Neural crest cell (in vitro differentiated cells): ENCODE measurements at regions not wholly inside any gene's neighbourhood (a gene's known extent, or its start where the extent isn't known, plus 50 kb on each side); places are given as distances from the start of the nearest gene placed in this dataset.

Experiments used
- DNase-seq: peaks from one replicate; pipeline ENCODE4 v3.0.0; 2021; ENCODE audit warnings: low read depth, mixed read lengths, low spot score
- H3K27ac Mint-ChIP-seq: one replicate; pipeline ENCODE4 v1.8.0; 2021; ENCODE audit warnings: mild to moderate bottlenecking, mixed read lengths; ENCODE audit not compliant: unreplicated experiment
- H3K27me3 Mint-ChIP-seq: 2 replicates; pipeline ENCODE4 v1.8.0; 2021; ENCODE audit warnings: low read depth, mild to moderate bottlenecking, mixed read lengths
- H3K36me3 Mint-ChIP-seq: 2 replicates; pipeline ENCODE4 v1.8.0; 2021; ENCODE audit warnings: low read depth, mild to moderate bottlenecking, mixed read lengths
- H3K4me1 Mint-ChIP-seq: 2 replicates; pipeline ENCODE4 v1.8.0; 2021; ENCODE audit warnings: mixed read lengths
- H3K4me3 Mint-ChIP-seq: one replicate; pipeline ENCODE4 v1.8.0; 2021; ENCODE audit warnings: mild to moderate bottlenecking, mixed read lengths
- H3K9me3 Mint-ChIP-seq: 2 replicates; pipeline ENCODE4 v1.8.0; 2021; ENCODE audit warnings: mixed read lengths
- TF ChIP-seq, protein P1 (sequence below): fragments of 200-600 bp; sonication (generic); conservative IDR thresholded peaks from 2 replicates; pipeline ENCODE4 v1.5.0; 2021; ENCODE audit warnings: antibody characterized with exemption, mild to moderate bottlenecking

DNA sequence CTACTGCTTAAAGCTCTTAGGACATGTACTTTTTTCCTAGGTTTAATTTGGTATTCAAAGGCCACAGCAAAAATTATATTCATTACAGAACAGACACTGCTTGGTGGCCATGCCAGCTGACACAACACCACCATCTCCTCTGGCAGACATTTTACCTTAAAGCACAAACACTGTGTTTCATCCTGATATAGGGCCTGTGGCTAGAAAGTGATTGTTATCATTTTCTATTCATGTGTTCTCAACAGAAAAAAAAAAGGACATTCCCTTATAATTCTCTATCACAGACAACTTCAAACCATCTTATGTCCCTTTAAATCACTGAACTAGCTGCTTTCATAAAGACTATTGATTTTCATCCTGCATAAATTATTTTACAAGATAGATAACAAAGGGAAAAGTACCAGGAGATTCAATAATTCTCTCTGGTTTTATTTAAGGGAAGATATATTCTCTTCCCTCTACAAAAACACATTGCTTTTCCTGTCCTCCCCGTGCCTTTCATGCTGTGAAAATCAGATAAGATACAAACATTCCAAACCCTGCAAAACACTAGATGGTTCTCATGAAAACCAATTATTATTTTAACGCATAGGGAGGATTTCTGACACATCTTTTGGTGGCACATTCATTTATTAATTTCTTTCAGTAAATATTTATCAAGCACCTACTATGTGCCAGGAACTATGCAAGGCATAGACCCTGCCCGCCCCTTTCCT, 139.3 kb upstream of the TMCC3 start:
- no peak overlapping the region for H3K27ac Mint-ChIP-seq

DNA sequence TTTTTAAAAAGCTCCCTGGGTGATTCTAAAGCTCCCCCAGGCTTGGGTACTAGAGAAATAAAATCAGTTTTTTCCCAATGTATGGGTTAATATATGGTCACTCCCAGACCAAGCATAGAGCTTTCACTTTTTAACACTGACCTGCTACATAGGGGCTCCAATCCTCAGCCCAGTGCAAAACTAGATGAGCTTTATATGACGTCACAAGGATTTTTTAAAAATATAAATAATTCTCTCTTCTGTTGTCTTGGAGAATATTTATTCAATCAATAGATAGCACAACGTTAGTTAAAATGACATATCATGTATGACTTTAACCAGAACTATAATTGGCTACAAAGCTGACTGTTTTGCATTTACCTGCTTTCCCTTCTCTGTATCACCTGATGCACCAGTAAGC, 137.9 kb upstream of the TMCC3 start:
- Mint-ChIP-seq H3K36me3 (no peaks in the 10 kb centered on the region), H3K27me3 (no peaks in the 10 kb centered on the region), H3K9me3 (no peaks in the 10 kb centered on the region), H3K4me1 (no peaks in the 10 kb centered on the region), H3K27ac (no peak overlapping the region), H3K4me3 (no peak overlapping the region)
- TF ChIP-seq, protein P1, sequence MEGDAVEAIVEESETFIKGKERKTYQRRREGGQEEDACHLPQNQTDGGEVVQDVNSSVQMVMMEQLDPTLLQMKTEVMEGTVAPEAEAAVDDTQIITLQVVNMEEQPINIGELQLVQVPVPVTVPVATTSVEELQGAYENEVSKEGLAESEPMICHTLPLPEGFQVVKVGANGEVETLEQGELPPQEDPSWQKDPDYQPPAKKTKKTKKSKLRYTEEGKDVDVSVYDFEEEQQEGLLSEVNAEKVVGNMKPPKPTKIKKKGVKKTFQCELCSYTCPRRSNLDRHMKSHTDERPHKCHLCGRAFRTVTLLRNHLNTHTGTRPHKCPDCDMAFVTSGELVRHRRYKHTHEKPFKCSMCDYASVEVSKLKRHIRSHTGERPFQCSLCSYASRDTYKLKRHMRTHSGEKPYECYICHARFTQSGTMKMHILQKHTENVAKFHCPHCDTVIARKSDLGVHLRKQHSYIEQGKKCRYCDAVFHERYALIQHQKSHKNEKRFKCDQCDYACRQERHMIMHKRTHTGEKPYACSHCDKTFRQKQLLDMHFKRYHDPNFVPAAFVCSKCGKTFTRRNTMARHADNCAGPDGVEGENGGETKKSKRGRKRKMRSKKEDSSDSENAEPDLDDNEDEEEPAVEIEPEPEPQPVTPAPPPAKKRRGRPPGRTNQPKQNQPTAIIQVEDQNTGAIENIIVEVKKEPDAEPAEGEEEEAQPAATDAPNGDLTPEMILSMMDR: no peak
- no peak for DNase-seq

More for the DNA sequence above, 139.3 kb upstream of the TMCC3 start:
- Mint-ChIP-seq H3K9me3 (no peaks in the 10 kb centered on the region), H3K36me3 (no peaks in the 10 kb centered on the region), H3K27me3 (no peaks in the 10 kb centered on the region), H3K4me1 (no peaks in the 10 kb centered on the region), H3K4me3 (no peak overlapping the region)
- TF ChIP-seq, protein P1: no peak
- no peak for DNase-seq

DNA sequence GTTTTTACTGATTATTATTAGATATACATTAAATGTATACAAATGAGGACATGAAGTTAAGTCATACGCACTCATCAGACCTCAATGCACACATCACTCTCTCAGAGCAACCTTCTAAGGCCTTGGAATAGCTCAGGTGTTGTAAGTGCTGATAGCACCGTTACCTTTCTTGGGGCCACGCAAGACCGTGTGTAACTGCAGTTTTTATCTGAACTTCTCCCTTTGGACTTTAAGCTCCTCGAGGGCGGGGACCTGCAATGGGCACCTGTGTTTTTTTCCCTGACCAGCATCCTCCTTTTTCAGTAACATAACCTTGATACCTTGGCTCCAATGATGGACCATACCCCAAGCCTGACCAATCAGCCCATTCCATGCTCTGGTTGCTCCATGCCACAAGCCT, 136.5 kb upstream of the TMCC3 start:
- no peak for DNase-seq
- Mint-ChIP-seq H3K4me3 (no peak overlapping the region), H3K27me3 (no peaks in the 10 kb centered on the region)

GRCh38 chr12:94783862-94784261, 133.5 kb upstream of the TMCC3 start:
- TF ChIP-seq, protein P1: no peak
- no peak for DNase-seq
- no peak overlapping the region for H3K27ac Mint-ChIP-seq
- H3K36me3 Mint-ChIP-seq: no peaks in the 10 kb centered on the region
- no peak overlapping the region for H3K4me3 Mint-ChIP-seq
- H3K27me3 Mint-ChIP-seq: no peaks in the 10 kb centered on the region
- no peaks in the 10 kb centered on the region for H3K4me1 Mint-ChIP-seq
- H3K9me3 Mint-ChIP-seq: no peaks in the 10 kb centered on the region

More for the DNA sequence above, 136.5 kb upstream of the TMCC3 start:
- TF ChIP-seq, protein P1: no peak
- Mint-ChIP-seq H3K36me3 (no peaks in the 10 kb centered on the region), H3K27ac (no peak overlapping the region), H3K4me1 (no peaks in the 10 kb centered on the region), H3K9me3 (no peaks in the 10 kb centered on the region)

DNA sequence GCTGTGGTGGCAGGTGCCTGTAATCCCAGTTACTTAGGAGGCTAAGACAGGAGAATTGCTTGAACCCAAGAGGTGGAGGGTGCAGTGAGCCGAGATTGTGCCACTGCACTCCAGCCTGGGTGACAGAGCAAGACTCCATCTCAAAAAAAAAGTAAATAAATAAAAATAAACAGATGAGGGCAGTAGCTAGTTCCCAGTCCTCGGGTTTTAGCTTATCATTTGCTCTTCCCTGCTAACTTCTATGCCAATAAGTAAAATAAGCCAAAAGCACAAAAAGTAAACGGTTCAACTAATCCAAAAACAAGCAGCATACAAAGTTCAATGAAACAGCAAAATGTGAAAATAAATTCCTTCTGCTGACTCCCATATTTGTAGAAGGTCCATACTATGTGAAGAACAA, 133.0 kb upstream of the TMCC3 start:
- Mint-ChIP-seq H3K36me3 (no peaks in the 10 kb centered on the region), H3K4me3 (no peak overlapping the region), H3K27me3 (peaks cover under 1% of the 10 kb centered on the region), H3K27ac (no peak overlapping the region), H3K9me3 (no peaks in the 10 kb centered on the region), H3K4me1 (no peaks in the 10 kb centered on the region)
- no peak for DNase-seq
- TF ChIP-seq, protein P1: no peak
